ENCODE measurements at regions not wholly inside any gene's neighbourhood (a gene's known extent, or its start where the extent isn't known, plus 50 kb on each side); places are given as distances from the start of the nearest gene placed in this dataset.

DNA sequence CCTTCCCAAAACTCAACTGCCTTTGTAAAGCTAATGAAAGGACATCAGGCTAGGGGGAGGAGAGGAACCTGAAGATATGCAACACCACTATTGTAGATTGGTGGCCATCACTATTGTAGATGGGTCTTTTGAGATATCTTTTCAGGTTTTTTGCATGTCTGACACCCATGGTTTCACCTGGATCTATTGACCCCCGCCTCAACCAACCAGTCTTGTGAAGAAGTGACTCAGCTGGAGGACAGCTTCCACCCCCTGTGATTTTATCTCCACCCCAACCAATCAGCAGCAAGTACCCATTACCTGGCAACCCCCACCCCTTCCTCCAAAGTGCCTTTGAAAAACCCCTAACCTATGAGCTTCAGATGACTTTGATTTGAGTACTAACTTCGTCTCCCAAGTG lies 382.6 kb upstream of the GOT2 start:
- TF ChIP-seq POLR2AphosphoS5 (IDR thresholded peaks at IDR 0.05) (no peak), EP300 (IDR thresholded peaks at IDR 0.05) (no peak)
- TF ChIP-seq, protein P1, sequence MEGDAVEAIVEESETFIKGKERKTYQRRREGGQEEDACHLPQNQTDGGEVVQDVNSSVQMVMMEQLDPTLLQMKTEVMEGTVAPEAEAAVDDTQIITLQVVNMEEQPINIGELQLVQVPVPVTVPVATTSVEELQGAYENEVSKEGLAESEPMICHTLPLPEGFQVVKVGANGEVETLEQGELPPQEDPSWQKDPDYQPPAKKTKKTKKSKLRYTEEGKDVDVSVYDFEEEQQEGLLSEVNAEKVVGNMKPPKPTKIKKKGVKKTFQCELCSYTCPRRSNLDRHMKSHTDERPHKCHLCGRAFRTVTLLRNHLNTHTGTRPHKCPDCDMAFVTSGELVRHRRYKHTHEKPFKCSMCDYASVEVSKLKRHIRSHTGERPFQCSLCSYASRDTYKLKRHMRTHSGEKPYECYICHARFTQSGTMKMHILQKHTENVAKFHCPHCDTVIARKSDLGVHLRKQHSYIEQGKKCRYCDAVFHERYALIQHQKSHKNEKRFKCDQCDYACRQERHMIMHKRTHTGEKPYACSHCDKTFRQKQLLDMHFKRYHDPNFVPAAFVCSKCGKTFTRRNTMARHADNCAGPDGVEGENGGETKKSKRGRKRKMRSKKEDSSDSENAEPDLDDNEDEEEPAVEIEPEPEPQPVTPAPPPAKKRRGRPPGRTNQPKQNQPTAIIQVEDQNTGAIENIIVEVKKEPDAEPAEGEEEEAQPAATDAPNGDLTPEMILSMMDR (IDR thresholded peaks at IDR 0.05), result no peak
